ENCODE measurements at regions not wholly inside any gene's neighbourhood (a gene's known extent, or its start where the extent isn't known, plus 50 kb on each side); places are given as distances from the start of the nearest gene placed in this dataset.
A peak's percentile ranks its signal among the peaks of the same experiment; 100 is the strongest.

DNA sequence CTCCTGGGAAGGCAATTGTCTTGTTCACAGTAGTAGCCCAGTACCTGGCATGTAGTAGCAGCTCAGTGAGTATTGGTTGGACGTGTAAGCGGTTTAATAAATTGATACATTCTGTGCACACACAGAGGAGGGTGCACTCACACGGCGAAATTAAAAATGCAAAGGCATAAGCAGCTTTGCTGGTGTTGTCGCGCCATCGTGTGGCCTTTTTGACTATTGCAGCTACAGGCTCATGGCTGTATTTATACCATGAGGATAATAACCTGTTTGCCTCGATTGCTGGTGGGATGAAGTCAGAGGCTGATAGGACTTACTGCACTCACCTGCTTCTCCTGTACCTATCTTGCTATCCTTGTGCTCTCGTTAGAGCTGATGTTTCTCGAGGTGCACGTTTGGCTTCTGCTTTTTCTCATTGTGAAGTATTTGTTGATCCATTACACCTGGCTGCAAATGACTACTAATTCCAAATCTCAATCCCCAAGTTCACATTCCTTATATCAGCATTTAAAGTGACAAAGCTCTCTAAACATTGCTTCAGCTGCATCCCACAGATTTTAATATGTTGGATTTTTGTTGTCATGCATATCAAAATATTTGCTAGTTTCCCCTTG lies 61.5 kb downstream of the TBXT start:
- intact Hi-C loops (cut with micrococcal nuclease) = no loop called here
- no peaks in the 10 kb centered on the region for H3K9me3 ChIP-seq (ENCODE audit: low read length)
- no peaks in the 10 kb centered on the region for H3K79me2 ChIP-seq (ENCODE audit: low read length)
- no peaks in the 10 kb centered on the region for H3F3A ChIP-seq (ENCODE audit: low read length, unreplicated experiment)
- H3K27ac ChIP-seq (ENCODE audit: low read length) = no peak overlapping the region
- no TSS peak for BruUV-seq (replicated peaks)
- ChIA-PET POLR2A (ENCODE audit: unreplicated experiment) (interaction anchor here (0.6 kb wide), 1 partner anchor 682 kb away, joined by 5 read pairs; no protein-coding TSS in a partner anchor), CTCF (interaction anchor here (0.5 kb wide), 1 partner anchor 35 kb away, joined by 3 read pairs; no protein-coding TSS in a partner anchor)
- H3K36me3 ChIP-seq (ENCODE audit: low read depth, low read length) = no peaks in the 10 kb centered on the region; the same call in 1 of the 2 replicates
- peak; percentile 75 for DNase-seq
- H3K4me2 ChIP-seq (ENCODE audit: low read length) = no peak overlapping the region
- H3K27me3 ChIP-seq (ENCODE audit: low read length) = peaks cover 10% of the 10 kb centered on the region; the same call in 1 of the 2 replicates
- ATAC-seq = no peak; the same call in 1 of the 2 replicates
- H3K4me3 ChIP-seq (ENCODE audit: low read length) = no peak overlapping the region
- no peaks in the 10 kb centered on the region for H3K9me2 ChIP-seq (replicated peaks; ENCODE audit: low read length)
- H3K4me1 ChIP-seq (ENCODE audit: insufficient read depth, low read length) = no peaks in the 10 kb centered on the region
- no peak overlapping the region for H3K9ac ChIP-seq (ENCODE audit: low read length)
- TF ChIP-seq, protein P1, sequence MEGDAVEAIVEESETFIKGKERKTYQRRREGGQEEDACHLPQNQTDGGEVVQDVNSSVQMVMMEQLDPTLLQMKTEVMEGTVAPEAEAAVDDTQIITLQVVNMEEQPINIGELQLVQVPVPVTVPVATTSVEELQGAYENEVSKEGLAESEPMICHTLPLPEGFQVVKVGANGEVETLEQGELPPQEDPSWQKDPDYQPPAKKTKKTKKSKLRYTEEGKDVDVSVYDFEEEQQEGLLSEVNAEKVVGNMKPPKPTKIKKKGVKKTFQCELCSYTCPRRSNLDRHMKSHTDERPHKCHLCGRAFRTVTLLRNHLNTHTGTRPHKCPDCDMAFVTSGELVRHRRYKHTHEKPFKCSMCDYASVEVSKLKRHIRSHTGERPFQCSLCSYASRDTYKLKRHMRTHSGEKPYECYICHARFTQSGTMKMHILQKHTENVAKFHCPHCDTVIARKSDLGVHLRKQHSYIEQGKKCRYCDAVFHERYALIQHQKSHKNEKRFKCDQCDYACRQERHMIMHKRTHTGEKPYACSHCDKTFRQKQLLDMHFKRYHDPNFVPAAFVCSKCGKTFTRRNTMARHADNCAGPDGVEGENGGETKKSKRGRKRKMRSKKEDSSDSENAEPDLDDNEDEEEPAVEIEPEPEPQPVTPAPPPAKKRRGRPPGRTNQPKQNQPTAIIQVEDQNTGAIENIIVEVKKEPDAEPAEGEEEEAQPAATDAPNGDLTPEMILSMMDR (conservative IDR thresholded peaks at IDR 0.05; ENCODE audit: low read depth, low read length) = peak; percentile 78
- TF ChIP-seq EZH2phosphoT487 (IDR thresholded peaks at IDR 0.05; ENCODE audit: borderline replicate concordance, low read length) = no peak
- H4K20me1 ChIP-seq (ENCODE audit: low read length) = no peaks in the 10 kb centered on the region
- H2AFZ ChIP-seq (ENCODE audit: low read length) = no peak overlapping the region

DNA sequence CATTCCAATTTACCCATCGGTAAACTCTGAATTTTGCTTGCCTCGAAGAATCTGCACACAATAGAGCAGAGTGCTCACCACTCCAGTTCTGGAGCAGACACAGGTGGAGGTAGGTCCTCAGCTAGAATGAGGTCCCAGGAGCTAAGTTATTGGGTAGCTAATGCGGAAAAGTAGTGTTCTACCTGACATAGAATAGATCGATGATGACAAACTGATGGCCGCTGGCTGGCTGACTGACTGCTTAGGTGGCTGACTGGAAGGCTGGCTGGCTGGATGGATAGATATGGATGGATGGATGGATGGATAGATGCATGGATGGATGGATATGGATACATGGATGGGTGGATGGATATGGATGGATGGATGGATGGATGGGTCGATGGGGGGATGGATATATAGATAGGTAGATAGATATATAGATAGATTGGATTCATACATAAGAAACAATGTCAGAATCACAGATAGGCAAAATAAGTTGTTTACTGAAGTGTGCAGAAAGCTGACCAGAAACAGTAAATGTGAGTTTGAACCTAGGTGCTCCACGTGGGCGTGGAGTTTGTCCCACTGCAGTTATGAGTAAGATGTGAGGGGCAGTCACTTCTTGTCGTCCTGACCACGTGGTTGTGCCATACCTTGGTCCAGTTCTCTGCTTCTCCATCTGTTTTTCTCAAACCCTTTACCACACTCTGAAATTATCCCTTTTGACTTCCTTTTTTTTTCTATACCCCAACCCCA lies 62.1 kb downstream of the TBXT start:
- Histone ChIP-seq H3K9me2 (replicated peaks; ENCODE audit: low read length) (no peaks in the 10 kb centered on the region), H3K79me2 (ENCODE audit: low read length) (no peaks in the 10 kb centered on the region), H3F3A (ENCODE audit: low read length, unreplicated experiment) (no peaks in the 10 kb centered on the region), H3K4me3 (ENCODE audit: low read length) (no peak overlapping the region), H3K27me3 (ENCODE audit: low read length) (peaks cover 10% of the 10 kb centered on the region; the same call in 1 of the 2 replicates), H2AFZ (ENCODE audit: low read length) (no peak overlapping the region), H3K9me3 (ENCODE audit: low read length) (no peaks in the 10 kb centered on the region), H3K9ac (ENCODE audit: low read length) (no peak overlapping the region), H3K4me2 (ENCODE audit: low read length) (no peak overlapping the region), H4K20me1 (ENCODE audit: low read length) (no peaks in the 10 kb centered on the region), H3K36me3 (ENCODE audit: low read depth, low read length) (no peaks in the 10 kb centered on the region; the same call in 1 of the 2 replicates), H3K4me1 (ENCODE audit: insufficient read depth, low read length) (no peaks in the 10 kb centered on the region), H3K27ac (ENCODE audit: low read length) (no peak overlapping the region)
- ChIA-PET CTCF (no interaction called here), POLR2A (ENCODE audit: unreplicated experiment) (interaction anchor here (0.6 kb wide), 1 partner anchor 681 kb away, joined by 5 read pairs; no protein-coding TSS in a partner anchor)
- no peak for DNase-seq
- intact Hi-C loops (cut with micrococcal nuclease) = no loop called here
- no peak for ATAC-seq
- TF ChIP-seq, protein P1 (conservative IDR thresholded peaks at IDR 0.05; ENCODE audit: low read depth, low read length) = no peak
- TF ChIP-seq EZH2 (IDR thresholded peaks at IDR 0.05; ENCODE audit: low read length, unreplicated experiment) = no peak
- no peak for TF ChIP-seq EZH2phosphoT487 (IDR thresholded peaks at IDR 0.05; ENCODE audit: borderline replicate concordance, low read length)
- no TSS peak for BruUV-seq (replicated peaks)

DNA sequence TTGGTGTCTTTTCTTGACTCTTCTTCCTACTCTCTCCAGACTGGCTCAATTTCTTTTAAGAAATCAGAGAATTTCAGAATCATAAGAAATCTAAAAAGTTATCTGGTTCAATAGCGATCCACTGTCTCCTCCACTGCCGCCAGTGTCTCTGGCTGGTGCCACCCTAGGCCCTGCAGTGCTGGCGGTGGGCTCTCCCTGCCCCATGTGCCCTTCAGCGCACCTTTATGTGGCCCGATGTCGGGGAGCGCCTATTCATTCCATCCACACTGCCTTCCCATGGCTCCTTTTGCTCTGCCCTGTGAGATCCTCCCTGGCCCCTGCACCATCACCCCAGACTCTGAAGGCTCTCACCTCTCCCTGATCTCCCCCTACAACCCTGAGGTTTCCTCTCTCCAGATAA lies 62.8 kb downstream of the TBXT start:
- CTCF ChIA-PET = no interaction called here
- BruUV-seq (replicated peaks) = no TSS peak
- H3K27me3 ChIP-seq (ENCODE audit: low read length) = peaks cover 5% of the 10 kb centered on the region; the same call in 1 of the 2 replicates
- DNase-seq (no peak), ATAC-seq (no peak)
- no peaks in the 10 kb centered on the region for H3K9me3 ChIP-seq (ENCODE audit: low read length)
- H3K79me2 ChIP-seq (ENCODE audit: low read length) = no peaks in the 10 kb centered on the region
- no peaks in the 10 kb centered on the region; the same call in 1 of the 2 replicates for H3K36me3 ChIP-seq (ENCODE audit: low read depth, low read length)
- intact Hi-C loops (cut with micrococcal nuclease) = no loop called here
- TF ChIP-seq EZH2phosphoT487 (IDR thresholded peaks at IDR 0.05; ENCODE audit: borderline replicate concordance, low read length) (no peak), EZH2 (IDR thresholded peaks at IDR 0.05; ENCODE audit: low read length, unreplicated experiment) (no peak)
- TF ChIP-seq, protein P1 (conservative IDR thresholded peaks at IDR 0.05; ENCODE audit: low read depth, low read length) = no peak
- no peaks in the 10 kb centered on the region for H3K4me1 ChIP-seq (ENCODE audit: insufficient read depth, low read length)
- no peak overlapping the region for H2AFZ ChIP-seq (ENCODE audit: low read length)
- H3K4me2 ChIP-seq (ENCODE audit: low read length) = no peak overlapping the region
- no peak overlapping the region for H3K4me3 ChIP-seq (ENCODE audit: low read length)
- H3K9ac ChIP-seq (ENCODE audit: low read length) = no peak overlapping the region
- no peaks in the 10 kb centered on the region for H3K9me2 ChIP-seq (replicated peaks; ENCODE audit: low read length)
- no peak overlapping the region for H3K27ac ChIP-seq (ENCODE audit: low read length)
- no peaks in the 10 kb centered on the region for H4K20me1 ChIP-seq (ENCODE audit: low read length)
- POLR2A ChIA-PET (ENCODE audit: unreplicated experiment) = no interaction called here
- H3F3A ChIP-seq (ENCODE audit: low read length, unreplicated experiment) = no peaks in the 10 kb centered on the region
